ENCODE measurements at regions not wholly inside any gene's neighbourhood (a gene's known extent, or its start where the extent isn't known, plus 50 kb on each side); places are given as distances from the start of the nearest gene placed in this dataset.

- no peak for TF ChIP-seq CTCF (IDR thresholded peaks at IDR 0.05)
Measured at GRCh38 chr18:70732188-70732587, 443.3 kb downstream of the SOCS6 start.

GRCh38 chr18:70720607-70721006 lies 431.8 kb downstream of the SOCS6 start:
- TF ChIP-seq CTCF (IDR thresholded peaks at IDR 0.05): no peak

- TF ChIP-seq CTCF (IDR thresholded peaks at IDR 0.05): no peak
Measured at GRCh38 chr18:70709720-70710119, 420.9 kb downstream of the SOCS6 start.

GRCh38 chr18:70709144-70709543 lies 420.3 kb downstream of the SOCS6 start:
- no peak for TF ChIP-seq CTCF (IDR thresholded peaks at IDR 0.05)

GRCh38 chr18:70705831-70706416 lies 417.1 kb downstream of the SOCS6 start:
- TF ChIP-seq CTCF (IDR thresholded peaks at IDR 0.05): no peak

- TF ChIP-seq CTCF (IDR thresholded peaks at IDR 0.05): no peak
Measured at GRCh38 chr18:70700496-70700895, 411.7 kb downstream of the SOCS6 start.

- TF ChIP-seq CTCF (IDR thresholded peaks at IDR 0.05): no peak
Measured at GRCh38 chr18:70698574-70698973, 409.7 kb downstream of the SOCS6 start.

GRCh38 chr18:70693246-70693645 lies 404.4 kb downstream of the SOCS6 start:
- TF ChIP-seq CTCF (IDR thresholded peaks at IDR 0.05): no peak
